ENCODE measurements at regions not wholly inside any gene's neighbourhood (a gene's known extent, or its start where the extent isn't known, plus 50 kb on each side); places are given as distances from the start of the nearest gene placed in this dataset.

DNA sequence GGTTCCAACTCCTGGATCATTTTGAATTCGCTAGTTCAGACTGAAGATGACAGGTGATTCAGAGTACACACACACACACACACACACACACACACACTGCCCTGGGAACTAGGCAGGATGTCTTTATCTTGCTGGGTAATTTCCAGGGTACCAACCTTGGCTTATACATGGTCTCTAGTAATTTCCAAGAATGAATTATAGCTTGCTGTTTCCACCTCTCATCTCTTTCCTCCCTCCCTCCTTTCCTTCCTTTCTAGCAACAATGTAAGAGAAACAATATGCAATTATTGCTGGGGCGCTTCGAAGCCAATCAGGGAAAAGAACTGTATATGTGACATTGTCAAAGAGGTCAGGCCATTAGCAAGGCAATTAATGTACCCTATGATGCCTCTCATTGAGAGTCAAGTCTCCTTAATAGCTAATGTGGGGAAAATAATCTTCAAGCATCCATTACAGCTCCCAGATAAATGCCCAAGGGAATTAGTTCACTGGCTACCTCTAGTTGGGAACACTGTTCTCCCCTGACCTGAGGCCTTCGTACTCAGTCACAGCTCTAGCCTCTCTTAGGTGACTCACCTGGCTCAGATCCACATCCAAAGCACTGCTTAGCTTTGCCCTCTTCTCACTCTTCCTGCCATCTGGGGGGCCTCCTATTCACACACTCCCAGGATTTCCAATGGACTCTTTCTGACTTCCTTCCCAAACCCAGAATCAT, 311.5 kb downstream of the PPP1R2C start:
- TF ChIP-seq, protein P1, sequence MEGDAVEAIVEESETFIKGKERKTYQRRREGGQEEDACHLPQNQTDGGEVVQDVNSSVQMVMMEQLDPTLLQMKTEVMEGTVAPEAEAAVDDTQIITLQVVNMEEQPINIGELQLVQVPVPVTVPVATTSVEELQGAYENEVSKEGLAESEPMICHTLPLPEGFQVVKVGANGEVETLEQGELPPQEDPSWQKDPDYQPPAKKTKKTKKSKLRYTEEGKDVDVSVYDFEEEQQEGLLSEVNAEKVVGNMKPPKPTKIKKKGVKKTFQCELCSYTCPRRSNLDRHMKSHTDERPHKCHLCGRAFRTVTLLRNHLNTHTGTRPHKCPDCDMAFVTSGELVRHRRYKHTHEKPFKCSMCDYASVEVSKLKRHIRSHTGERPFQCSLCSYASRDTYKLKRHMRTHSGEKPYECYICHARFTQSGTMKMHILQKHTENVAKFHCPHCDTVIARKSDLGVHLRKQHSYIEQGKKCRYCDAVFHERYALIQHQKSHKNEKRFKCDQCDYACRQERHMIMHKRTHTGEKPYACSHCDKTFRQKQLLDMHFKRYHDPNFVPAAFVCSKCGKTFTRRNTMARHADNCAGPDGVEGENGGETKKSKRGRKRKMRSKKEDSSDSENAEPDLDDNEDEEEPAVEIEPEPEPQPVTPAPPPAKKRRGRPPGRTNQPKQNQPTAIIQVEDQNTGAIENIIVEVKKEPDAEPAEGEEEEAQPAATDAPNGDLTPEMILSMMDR (conservative IDR thresholded peaks at IDR 0.05), result no peak
- no peak for TF ChIP-seq ZFX (IDR thresholded peaks at IDR 0.05)

Measured in C4-2B (cell line).